SU-DHL-6 (cell line): ENCODE measurements at regions not wholly inside any gene's neighbourhood (a gene's known extent, or its start where the extent isn't known, plus 50 kb on each side); places are given as distances from the start of the nearest gene placed in this dataset.

Source experiments
- CTCF ChIP-seq: fragments of 200-600 bp; sonication (generic); IDR thresholded peaks from one replicate; pipeline ENCODE4 v1.5.1; 2017; ENCODE audit warnings: antibody characterized with exemption, mild to moderate bottlenecking, low read length, moderate library complexity; ENCODE audit not compliant: insufficient read depth, poor library complexity, severe bottlenecking
- EZH2phosphoT487 ChIP-seq: fragments of 200-600 bp; sonication (generic), shearing (Covaris generic); conservative IDR thresholded peaks from 2 replicates; pipeline ENCODE4 v1.6.1; 2018; ENCODE audit warnings: mild to moderate bottlenecking, antibody characterized with exemption, low read length, moderate library complexity, mixed read lengths

DNA sequence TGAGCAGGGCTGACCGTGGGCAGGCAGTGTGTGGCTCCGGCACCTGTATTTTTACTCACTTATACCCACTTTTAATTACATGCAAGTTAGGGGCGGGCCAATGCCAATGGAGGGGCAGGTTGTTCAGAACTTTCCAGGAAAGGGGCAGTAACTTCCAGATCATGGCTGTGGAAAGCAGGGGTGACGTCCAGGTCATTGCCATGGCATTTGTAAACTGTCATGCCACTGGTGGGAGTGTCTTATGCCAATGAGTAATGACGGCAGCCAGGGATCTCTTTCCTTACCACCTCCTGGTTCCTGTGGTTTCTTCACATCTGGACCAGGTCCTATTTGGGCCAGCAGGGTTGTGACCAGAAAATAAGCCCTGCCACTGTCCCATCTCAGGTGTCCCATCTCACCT lies 258.7 kb downstream of the THBS2 start:
- TF ChIP-seq CTCF = no peak
- TF ChIP-seq EZH2phosphoT487 = no peak
